ENCODE measurements at regions not wholly inside any gene's neighbourhood (a gene's known extent, or its start where the extent isn't known, plus 50 kb on each side); places are given as distances from the start of the nearest gene placed in this dataset.

GRCh38 chr14:65847075-65847847, 434.7 kb downstream of the FUT8 start:
- H2AFZ ChIP-seq, result peak overlapping the region; percentile 40; the same call in 1 of the 2 replicates
- H3K79me2 ChIP-seq (replicated peaks; ENCODE audit: insufficient read depth), result no peaks in the 10 kb centered on the region
- H3K36me3 ChIP-seq (ENCODE audit: insufficient read depth), result no peaks in the 10 kb centered on the region
- 0 out of 2 replicates have a peak, but pooled peaks cover 7% of the 10 kb centered on the region for H3K9me2 ChIP-seq (ENCODE audit: insufficient read depth)
- no peaks in the 10 kb centered on the region for H4K20me1 ChIP-seq (replicated peaks; ENCODE audit: insufficient read depth)
- H3K4me1 ChIP-seq (ENCODE audit: insufficient read depth), result no peaks in the 10 kb centered on the region
- Mint-ChIP-seq H3K27me3 (ENCODE audit: insufficient read depth, low read depth, poor library complexity) (peaks cover 5% of the 10 kb centered on the region), H3K27ac (no peak overlapping the region), H3K36me3 (ENCODE audit: low read depth) (no peaks in the 10 kb centered on the region), H3K4me1 (peaks cover 3% of the 10 kb centered on the region; the same call in 1 of the 3 replicates), H3K9me3 (no peaks in the 10 kb centered on the region), H3K4me3 (no peak overlapping the region)
- H3K4me3 ChIP-seq, result no peak overlapping the region
- H3K27me3 ChIP-seq (ENCODE audit: insufficient read depth), result no peaks in the 10 kb centered on the region
- no peaks in the 10 kb centered on the region for H3F3A ChIP-seq (replicated peaks; ENCODE audit: low read depth)
- ATAC-seq (no peak), DNase-seq (ENCODE audit: low spot score) (no peak)
- H3K4me2 ChIP-seq, result no peak overlapping the region
- TF ChIP-seq NANOG (IDR thresholded peaks at IDR 0.05; ENCODE audit: borderline replicate concordance) (no peak), CTCF (conservative IDR thresholded peaks at IDR 0.05; ENCODE audit: low read depth in 2 of 2) (no peak), ETS1 (IDR thresholded peaks at IDR 0.05) (no peak), STAT1 (IDR thresholded peaks at IDR 0.05; ENCODE audit: unreplicated experiment) (no peak), EZH2 (IDR thresholded peaks at IDR 0.05; ENCODE audit: low read depth, unreplicated experiment) (no peak), ZNF462 (CRISPR knock-in tag; IDR thresholded peaks at IDR 0.05) (no peak), JUNB (IDR thresholded peaks at IDR 0.05; ENCODE audit: unreplicated experiment) (no peak), ZNF114 (CRISPR knock-in tag; IDR thresholded peaks at IDR 0.05) (no peak), CREB1 (CRISPR knock-in tag; IDR thresholded peaks at IDR 0.05; ENCODE audit: low read depth) (no peak), POLR2AphosphoS5 (IDR thresholded peaks at IDR 0.05; ENCODE audit: low read depth) (no peak), REST (IDR thresholded peaks at IDR 0.05; ENCODE audit: unreplicated experiment) (no peak), EZH2phosphoT487 (IDR thresholded peaks at IDR 0.05; ENCODE audit: unreplicated experiment) (no peak), ZNF331 (CRISPR knock-in tag; IDR thresholded peaks at IDR 0.05; ENCODE audit: low read depth) (no peak)
- H3K27ac ChIP-seq (ENCODE audit: low read depth), result no peak overlapping the region
